ENCODE measurements at regions not wholly inside any gene's neighbourhood (a gene's known extent, or its start where the extent isn't known, plus 50 kb on each side); places are given as distances from the start of the nearest gene placed in this dataset.

- TF ChIP-seq POLR2A (IDR thresholded peaks at IDR 0.05; ENCODE audit: low read depth, low read length), result no peak
- TF ChIP-seq POLR2AphosphoS5 (IDR thresholded peaks at IDR 0.05; ENCODE audit: low read depth, low read length), result no peak
These were observed 475.3 kb upstream of the RIOK2 start for GRCh38 chr5:97658116-97658900.
